Right ventricle myocardium superior (tissue), 1 donor: ENCODE measurements at regions not wholly inside any gene's neighbourhood (a gene's known extent, or its start where the extent isn't known, plus 50 kb on each side); places are given as distances from the start of the nearest gene placed in this dataset.

Experiments
- ATAC-seq: fragments of 200-7000 bp; cut with Tn5 transposase; one replicate; pipeline ENCODE4 v1.9.1; 2020; ENCODE audit warnings: mild to moderate bottlenecking; ENCODE audit not compliant: poor library complexity
- DNase-seq: peaks from one replicate; pipeline ENCODE4 v3.0.0-alpha.2; 2020
- intact Hi-C: fragments of 100-400 bp; cut with DNase I; formaldehyde crosslinking; loops from one replicate; pipeline ENCODE4 v1.11.2; 2022
- donor health status: DM: no; HTN: yes; CAD: no; lungs with severe emphysema.

DNA sequence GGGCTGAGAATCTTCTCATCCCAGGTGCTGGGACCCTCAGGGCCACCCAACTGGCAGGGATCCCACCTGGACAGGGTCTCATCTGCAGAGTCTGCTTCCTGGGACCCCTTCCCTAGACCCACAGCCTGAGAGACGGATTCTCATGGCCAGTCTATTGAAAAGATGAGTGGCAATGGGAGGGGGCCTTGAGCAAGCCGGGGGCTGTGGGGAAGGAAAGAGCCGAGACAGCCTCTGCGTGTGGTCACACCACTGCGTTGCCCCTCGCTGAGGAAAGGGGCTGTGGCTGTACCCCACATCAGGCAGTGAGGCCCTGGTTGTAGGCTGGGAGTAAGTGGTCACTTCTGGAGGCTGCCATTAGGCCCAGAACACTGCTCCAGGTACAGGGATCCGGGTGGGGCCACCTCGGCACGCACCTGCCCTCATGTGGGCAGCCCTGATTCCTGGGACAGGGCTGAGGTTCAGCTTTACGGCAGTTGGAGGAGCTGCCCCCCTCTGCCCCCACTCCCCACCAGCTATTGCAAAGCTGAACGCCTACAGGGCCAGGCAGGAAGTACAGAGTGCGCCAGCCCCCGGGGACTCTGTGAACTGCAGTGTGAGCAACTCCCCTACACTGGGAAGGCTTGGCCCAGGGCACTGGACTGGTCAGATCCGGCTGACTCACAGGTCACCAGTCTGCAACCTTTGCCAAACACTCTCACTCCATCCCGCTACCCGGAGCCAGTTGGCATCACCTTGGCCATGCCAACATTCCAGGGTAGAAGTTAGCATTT lies 106.9 kb downstream of the RIPK4 start:
- intact Hi-C loops, result no loop called here

DNA sequence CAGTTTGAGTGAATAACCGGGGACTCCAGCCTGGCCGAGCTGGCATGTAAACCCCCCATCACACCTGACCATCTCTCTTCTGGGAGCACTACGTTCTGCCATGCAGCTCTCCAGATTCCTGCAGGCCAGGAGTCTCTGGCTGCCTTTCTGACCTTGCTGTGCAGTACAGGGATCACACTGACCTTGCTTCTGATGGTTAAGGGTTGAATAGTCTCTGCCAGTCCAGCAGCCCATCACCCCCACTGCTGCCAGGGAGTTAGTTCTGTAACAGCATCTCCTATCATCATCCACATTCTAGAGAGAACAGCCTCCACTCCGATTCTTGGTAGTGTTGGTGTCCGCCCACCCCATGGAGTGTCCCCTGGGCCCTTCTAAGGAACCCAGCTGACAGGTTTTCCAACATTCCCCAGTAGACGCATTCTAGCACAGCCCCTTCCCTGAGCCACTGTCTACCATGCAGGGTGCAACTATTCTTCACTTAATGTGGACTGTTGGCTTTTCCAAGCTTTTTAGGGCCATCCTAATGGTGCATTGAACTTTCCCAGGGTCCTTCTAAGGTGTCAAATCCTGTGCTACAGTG lies 109.8 kb downstream of the RIPK4 start:
- intact Hi-C loops, result no loop called here
- DNase-seq (no peak), ATAC-seq (no peak)

More for the DNA sequence above, 106.9 kb downstream of the RIPK4 start:
- no peak for ATAC-seq
- no peak for DNase-seq

DNA sequence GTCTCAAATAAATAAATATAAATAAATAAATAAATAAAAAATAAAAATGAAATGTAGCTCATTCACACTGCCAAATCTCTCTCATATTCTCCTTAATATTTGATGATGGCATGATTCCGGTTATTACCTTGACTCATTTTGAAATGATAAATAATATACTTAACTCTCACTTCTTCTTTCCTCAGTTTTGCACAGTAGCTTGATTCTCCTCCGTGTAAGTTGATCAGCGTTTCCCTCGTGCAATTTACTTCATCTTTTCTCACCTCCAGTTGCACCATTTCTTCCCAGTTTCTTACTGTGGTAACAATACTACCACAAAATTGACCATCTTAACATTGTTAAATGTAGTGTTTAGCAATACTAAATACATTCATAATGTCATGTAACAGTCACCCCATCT lies 111.6 kb downstream of the RIPK4 start:
- no peak for ATAC-seq
- intact Hi-C loops, result no loop called here

DNA sequence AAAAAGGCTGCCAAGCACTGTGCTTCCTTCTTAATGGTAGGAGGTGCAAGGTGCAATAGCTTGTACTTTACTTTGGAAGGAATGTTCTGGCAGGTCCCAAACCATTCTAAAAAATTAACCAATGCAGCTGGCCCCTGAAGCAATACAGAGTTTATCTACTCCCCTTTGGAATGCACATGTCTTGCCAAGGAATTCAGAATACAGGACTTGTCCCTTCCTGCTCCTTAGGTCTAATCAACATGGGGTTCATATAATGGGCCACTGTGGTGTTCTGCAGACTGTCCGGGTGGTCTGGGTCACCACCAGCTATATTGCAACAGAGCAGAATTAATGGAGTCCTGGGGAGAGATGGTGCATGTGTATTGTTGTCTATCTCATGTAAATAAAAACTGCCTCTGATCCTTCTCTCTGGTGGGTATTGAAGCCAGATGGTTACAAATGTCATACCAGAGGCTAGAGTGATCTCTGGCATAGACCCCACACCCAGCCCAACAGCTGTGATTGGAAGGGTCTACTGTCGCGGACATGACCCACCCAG lies 112.8 kb downstream of the RIPK4 start:
- ATAC-seq (peak; percentile 80), DNase-seq (no peak)
- intact Hi-C loops, result no loop called here

More for the DNA sequence above, 111.6 kb downstream of the RIPK4 start:
- DNase-seq, result no peak

DNA sequence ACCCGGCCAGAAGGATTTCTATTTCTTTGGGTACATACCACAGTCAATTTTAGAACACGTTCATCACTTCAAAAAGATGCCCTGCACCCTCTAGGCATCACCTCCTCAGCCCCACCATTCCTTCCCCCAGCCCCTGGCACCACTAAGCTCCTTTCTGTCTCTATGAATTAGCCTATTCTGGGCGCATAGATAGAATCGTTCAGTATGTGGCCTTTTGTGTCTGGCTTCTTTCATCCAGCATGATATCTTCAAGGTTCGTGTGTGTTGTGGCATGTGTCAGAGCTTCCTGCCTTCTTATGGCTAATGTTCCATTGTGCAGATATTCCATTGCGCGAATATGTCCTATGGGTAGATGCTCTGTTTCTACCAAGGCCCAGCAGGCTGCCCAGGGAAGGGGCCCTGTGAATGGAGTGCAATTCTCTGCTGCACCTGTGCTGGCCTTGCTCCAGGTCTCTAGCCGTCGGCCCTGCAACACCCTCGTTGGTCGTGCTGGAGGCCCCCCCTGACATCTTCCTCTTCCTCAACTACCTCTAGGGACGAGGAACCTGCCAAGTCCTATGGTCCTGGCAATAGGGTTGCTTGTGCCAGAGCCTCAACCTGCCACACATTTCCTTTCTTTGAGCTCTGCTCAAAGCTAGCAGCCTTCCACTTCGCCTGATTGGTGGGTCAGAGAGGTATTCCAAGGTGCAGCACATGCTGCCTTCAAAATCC lies 113.5 kb downstream of the RIPK4 start:
- no peak for ATAC-seq
- intact Hi-C loops, result no loop called here

DNA sequence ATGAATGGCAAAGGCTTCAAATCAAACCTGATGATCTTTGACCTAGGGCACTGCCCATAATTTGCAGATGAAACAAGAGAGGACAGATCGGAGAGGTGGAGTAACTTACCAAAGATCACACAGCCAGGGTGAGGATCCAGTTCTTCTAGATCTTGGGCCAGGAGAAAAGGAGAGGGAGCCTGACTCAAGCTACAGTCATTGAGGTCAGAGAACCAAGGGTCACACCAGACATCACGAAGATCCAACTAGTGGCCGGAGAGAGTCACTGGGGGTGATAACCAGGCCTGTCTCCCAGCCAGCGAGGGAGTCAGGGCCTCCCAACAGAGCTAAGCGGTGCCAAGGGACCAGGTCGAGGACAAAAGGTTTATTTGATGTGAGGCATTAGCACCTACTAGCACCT lies 115.0 kb downstream of the RIPK4 start:
- intact Hi-C loops, result no loop called here
- no peak for DNase-seq
- ATAC-seq, result no peak

More for the DNA sequence above, 113.5 kb downstream of the RIPK4 start:
- no peak for DNase-seq

DNA sequence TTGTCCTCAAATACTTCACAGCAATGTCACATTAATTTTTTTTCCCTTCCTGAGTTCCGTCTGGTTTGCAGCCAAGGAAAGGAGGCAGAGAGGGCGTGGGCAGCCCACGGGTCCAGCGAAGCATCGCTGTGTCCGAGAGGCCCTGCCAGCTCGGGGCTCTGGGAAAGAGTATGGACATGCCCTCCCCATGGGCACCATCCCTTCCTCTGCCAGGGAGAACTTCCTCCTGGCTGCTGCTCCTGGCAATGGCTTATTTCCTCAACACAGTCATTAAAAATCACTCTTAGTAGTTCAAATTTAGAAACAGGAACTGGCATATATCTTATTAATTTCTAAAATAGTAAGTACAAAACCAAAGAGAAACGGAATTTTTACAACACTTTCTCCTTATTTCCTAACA lies 115.4 kb downstream of the RIPK4 start:
- intact Hi-C loops, result no loop called here
- no peak for ATAC-seq
- DNase-seq, result no peak

DNA sequence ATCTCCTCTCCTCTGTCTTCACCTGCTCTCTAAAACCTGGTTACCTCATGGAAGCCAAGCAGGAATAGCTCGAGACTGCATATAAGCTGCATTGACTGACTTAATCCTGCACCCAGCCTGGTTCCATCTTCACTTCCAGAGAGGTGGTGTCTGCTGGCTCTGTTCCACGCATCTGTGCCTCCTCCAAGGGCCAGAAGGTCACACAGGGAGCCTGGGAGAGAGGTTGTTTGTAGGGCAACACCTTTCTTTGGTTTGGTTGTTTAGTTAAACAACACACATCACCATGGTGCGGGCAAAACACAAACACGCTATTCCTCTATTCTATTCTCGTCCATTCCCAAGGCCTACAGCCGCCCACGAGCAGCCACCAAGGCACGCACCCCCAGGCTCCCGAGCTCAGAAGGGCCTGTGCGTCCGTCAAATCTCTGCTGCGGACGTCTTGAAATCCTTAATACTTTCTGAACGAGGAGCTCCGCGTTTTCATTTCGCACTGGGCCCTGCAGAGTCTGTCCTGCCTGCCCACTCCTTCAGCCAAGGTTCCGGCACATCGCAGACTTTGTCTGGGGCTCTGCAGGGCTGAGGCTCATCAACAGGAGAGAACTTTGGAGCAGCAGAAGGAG lies 116.2 kb downstream of the RIPK4 start:
- no peak for ATAC-seq
- DNase-seq, result no peak
- intact Hi-C loops, result no loop called here

DNA sequence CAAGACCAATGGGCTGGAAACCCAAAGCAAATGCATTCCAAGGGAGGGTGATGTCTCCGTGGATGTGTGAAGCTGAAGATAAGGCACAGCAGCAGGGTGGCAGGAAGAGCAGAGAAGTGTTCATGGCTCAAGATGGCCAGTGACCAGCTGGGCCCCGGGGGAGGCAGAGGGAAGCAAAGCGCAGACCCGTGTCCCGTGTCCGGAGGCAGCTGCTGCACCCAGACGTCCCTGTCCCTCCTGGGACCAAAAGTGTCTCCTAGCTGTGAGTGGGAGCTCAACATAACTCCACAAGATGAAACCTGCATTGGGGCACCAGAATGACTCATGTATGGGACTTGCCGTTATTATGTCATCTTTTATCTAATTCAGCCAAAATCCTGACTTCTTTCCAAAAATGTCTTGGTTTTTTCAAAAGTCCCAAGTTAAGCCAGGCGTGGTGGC lies 118.2 kb downstream of the RIPK4 start:
- intact Hi-C loops, result no loop called here
- peak; percentile 67 for ATAC-seq

DNA sequence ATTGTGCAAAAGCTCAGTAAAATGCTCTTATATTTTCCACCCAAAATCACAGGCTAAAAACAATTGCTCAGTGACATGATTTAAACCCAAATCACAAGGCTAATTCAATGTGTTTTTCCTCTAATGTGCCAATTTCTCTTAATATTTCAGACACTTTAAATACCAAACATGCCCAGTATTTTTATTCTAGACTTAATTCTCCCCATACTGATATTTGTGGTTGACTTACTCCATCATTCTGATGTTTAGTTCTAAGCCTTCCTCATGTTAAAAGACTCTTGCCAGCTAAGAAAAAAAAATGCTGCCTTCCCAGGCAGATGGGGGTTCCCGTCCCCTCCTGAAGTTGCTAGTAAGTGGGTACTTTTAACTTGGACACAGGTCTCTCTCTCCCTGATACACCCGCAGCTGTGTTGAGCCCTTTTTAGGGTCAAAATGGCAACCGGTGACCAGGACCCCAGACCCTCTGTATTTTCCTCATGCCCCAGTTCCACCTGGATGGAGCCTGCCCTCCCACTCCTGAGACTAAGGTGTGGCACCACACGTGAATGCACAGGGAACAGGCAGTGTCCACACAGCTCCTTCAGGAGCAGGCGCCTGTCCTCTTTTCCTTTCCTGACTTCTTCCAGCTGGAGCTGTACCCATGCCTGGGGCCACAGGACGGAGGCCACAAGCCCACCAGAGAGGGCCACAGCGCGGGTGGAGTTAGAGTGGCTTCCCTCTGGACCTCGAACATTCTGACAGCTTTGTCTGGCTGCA lies 118.9 kb downstream of the RIPK4 start:
- intact Hi-C loops, result no loop called here
- DNase-seq, result no peak
- no peak for ATAC-seq

More for the DNA sequence above, 118.2 kb downstream of the RIPK4 start:
- DNase-seq, result no peak

DNA sequence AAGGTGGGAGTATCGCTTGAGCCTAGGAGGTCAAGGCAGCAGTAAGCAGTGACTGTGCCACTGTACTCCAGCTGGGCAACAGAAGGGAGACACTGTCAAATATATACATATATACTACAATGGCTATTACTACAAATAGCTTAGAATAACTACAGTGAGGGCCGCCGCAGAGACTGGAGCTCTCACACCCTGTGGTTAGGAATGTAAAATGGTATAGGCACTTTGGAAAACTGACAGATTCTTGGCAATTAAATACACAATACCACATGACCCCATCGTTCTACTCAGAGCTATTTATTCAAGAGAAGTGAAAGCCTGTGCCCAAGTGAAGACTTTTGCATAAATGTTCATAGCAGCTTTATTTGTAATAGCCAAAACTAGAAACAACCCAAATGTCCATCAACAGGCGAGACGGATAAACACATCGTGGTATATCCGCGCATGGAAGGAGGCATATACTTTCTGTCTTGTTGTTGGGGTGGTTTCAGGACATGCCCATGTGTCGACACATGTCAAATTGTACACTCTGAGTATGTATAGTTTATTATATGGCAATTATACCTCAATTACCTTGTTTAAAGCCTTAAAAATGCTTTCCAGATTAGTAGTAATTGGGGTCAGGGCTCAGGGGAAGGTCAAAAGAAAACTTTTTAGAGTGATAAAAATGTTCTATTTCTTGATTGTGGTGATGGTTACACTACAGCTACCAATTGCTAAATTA lies 123.4 kb downstream of the RIPK4 start:
- ATAC-seq, result peak; percentile 41
- DNase-seq, result no peak
- intact Hi-C loops, result no loop called here

DNA sequence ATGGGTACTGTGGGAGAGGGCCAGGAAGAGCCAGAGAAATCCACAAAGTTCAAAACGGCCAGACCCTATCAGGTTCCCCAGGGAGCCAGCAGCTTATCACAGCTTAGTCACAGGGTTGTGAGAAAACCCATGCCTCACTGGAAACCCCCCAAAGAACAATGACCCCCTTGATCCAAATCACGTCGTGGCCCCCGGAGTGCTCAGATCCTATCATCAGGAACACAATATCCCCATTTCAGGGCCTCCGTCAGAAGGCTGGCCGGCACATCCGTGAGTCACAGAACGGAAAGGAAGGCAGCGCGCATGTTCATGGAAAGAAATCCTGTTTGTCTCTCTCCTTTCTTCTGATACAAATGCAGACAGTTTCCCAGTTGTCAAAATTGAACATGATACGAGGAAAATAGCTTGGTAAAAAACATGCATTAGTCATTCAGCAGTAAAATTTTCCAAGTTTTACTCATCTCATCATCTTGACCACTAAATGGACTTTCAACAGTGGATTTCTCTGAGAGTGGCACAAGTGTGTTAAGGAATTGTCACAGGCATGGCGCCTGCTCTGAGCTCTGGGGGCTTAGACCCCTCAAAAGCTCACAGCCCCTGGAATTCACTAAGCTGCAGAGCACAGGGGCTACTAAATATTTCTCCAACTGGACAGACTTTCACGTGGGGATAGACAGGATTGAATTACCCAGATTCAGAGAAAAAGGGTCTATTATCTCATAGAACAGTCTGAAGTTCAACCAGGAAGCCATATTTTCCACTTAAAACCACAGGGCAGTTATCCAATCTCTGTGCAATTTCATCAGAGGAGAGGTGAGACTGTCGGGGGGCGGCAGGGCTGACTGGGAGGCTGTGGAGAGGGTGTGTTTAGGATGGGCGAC lies 124.8 kb downstream of the RIPK4 start:
- intact Hi-C loops, result no loop called here
- ATAC-seq (peak; percentile 74), DNase-seq (peak; percentile 81)

DNA sequence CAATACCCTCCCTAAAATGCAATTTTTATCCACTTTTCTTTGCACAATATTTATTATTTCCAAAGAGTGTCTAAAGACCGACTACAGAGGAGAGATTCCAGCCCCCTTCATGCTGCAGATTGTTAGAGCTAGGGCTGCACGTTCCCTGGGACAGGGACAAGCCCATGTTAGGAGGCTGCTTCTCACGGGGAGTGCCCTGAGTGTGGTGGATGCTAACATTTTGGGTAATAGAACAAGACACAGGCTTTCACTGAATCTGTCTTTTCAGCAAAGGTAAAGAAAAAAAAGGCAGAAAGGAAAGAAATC lies 125.4 kb downstream of the RIPK4 start:
- DNase-seq (no peak), ATAC-seq (peak; percentile 3)
- intact Hi-C loops, result no loop called here

DNA sequence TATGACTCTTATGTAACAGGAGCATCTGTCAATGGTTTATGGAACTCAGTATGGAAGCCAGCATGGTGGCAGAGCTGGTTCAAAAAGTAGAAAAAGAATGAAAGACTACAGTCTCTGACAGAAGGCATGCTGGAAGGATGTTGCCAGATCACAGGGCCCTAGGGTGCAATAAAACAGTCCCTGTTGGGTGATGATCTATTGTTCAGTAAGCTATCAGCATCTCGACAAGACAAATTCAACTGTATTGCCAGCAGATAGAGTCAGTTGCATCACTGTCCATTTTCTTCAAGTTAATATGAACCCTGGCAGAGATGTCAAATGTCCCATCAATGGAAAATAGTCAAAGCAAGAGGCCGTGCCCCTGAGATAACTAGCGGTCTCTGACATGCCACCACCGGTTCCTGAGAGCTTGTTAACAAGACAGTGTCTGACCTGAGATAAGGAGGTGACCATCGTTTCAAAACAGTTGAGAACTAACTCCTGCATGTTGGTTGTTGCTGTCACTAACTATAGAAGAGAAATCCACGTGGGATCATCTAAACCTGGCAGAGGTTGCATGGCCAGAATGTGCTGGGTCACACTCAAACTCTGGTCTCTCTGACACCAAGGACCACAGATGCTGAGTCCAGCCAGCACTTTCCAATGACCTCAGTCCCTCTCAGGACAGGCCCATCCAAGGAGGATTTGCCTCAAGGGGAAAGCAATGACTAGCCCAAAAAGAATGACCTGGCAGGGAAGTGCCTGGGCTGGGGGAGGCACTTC lies 125.9 kb downstream of the RIPK4 start:
- ATAC-seq, result peak; percentile 67
- no peak for DNase-seq
- intact Hi-C loops, result no loop called here

DNA sequence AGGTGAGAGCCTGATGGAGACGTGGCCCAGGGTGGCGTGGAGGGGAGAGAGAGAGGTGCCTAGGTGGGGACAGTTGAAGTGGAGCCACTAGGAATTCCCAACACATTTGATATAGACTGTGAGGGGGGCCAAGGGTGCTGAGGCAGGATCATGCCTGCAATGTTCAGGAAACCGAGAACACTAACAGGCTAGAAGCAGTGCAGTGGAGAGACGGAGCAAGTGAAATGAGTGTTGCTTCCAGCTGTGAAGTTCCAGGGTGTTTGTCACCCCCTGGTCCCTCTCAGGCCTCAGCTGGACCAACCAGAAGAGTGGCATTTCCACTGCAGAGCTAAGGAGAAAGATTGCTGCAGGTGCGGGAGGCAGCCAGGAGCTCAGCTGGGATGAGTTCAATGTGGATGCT lies 127.1 kb downstream of the RIPK4 start:
- no peak for DNase-seq
- no peak for ATAC-seq
- intact Hi-C loops, result no loop called here

DNA sequence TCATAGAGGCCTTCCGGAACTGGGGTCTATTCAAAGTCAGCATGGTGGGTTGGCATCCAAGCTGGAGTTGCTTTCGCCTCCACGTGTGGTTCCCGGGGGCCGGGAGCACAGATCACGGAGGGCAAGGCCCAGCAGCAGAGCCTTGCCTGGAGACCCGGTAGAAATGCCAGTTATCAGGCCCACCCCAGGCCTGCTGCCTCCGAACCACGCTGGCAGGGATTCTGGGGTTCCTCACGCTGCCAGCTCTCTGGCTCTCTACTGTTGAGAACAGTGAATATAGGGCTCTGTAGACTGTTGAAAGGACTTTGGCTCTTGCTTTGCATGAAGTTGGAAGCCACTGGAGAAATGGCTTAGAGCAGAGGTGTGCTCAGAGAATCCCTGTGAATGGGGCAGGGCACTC lies 127.5 kb downstream of the RIPK4 start:
- ATAC-seq (peak; percentile 51), DNase-seq (no peak)
- intact Hi-C loops, result no loop called here
